HCT116 (cell line): ENCODE measurements at regions not wholly inside any gene's neighbourhood (a gene's known extent, or its start where the extent isn't known, plus 50 kb on each side); places are given as distances from the start of the nearest gene placed in this dataset.

Experiments used
- ATAC-seq: fragments of 200-7000 bp; cut with Tn5 transposase; 2 replicates; pipeline ENCODE4 v1.9.1; 2020; ENCODE audit warnings: mild to moderate bottlenecking, moderate library complexity
- BruUV-seq: library from RNA; stranded (reverse); fragments of 400-500 nt; replicated peaks from 2 replicates; lab custom pipeline; 2021; lab: Mats Ljungman, UMichigan
- CTCF ChIA-PET: fragments of 300-600 bp; sonication (Branson Sonifier 250); formaldehyde crosslinking; loops from one replicate; lab custom pipeline; 2021; ENCODE audit warnings: antibody characterized with exemption; lab: Charles Lee
- POLR2A ChIA-PET: fragments of 300-600, 350-600 bp; sonication (Branson Sonifier 250); formaldehyde crosslinking; loops from one replicate; lab custom pipeline; 2021; ENCODE audit warnings: antibody characterized with exemption; lab: Charles Lee
- RAD21 ChIA-PET, 2 experiments: fragments of 300-600 bp; sonication (Branson Sonifier 250); formaldehyde crosslinking; loops; one replicate each; lab custom pipeline; 2023; ENCODE audit warnings: low total read pairs in 2 of 2; ENCODE audit not compliant: uncharacterized antibody in 2 of 2, unreplicated experiment in 2 of 2, low non-redundant PET in 1 of 2; lab: Charles Lee
- DNase-seq: peaks from one replicate; pipeline ENCODE4 v3.0.0-alpha.2; 2010; ENCODE audit warnings: low read depth, low spot score
- H2AFZ ChIP-seq: fragments of 200-600 bp; shearing (Covaris generic), sonication (generic); 2 replicates; pipeline ENCODE4 v1.6.1; 2017; ENCODE audit warnings: low read depth, mixed run types, mixed read lengths, antibody characterized with exemption, low read length; ENCODE audit not compliant: poor library complexity, severe bottlenecking
- H3K27ac ChIP-seq: 2 replicates; pipeline ENCODE4 v1.5.1; 2012; ENCODE audit warnings: low read depth, low read length
- H3K27me3 ChIP-seq: fragments of 200-600 bp; sonication (generic); 2 replicates; pipeline ENCODE4 v1.6.1; 2016; ENCODE audit warnings: mixed run types, low read length, mixed read lengths; ENCODE audit not compliant: insufficient read depth
- H3K36me3 ChIP-seq, 2 experiments: fragments of 200-500 bp in 1 of 2; fragments of 200-600 bp in 1 of 2; sonication (Bioruptor generic) in 1 of 2; sonication (generic) in 1 of 2; 2 replicates each; pipeline versions ENCODE4 v1.5.1 to v1.6.1; 2014 to 2016; ENCODE audit warnings: low read length in 2 of 2, inconsistent platforms in 1 of 2, mixed read lengths in 1 of 2, mixed run types in 1 of 2; ENCODE audit not compliant: insufficient read depth in 2 of 2, control insufficient read depth in 1 of 2
- H3K4me1 ChIP-seq, 2 experiments: fragments of 200-600 bp in 1 of 2; sonication (generic) in 1 of 2; 2 replicates each; pipeline versions ENCODE4 v1.5.1 to v1.6.1; 2012 to 2017; ENCODE audit warnings: low read length in 2 of 2, inconsistent platforms in 1 of 2, mild to moderate bottlenecking in 1 of 2, mixed read lengths in 1 of 2, mixed run types in 1 of 2, moderate library complexity in 1 of 2; ENCODE audit not compliant: insufficient read depth in 2 of 2, control insufficient read depth in 1 of 2
- H3K4me2 ChIP-seq: fragments of 200-600 bp; sonication (generic); 2 replicates; pipeline ENCODE4 v1.6.1; 2017; ENCODE audit warnings: mixed run types, low read length, mixed read lengths
- H3K4me3 ChIP-seq, 2 experiments: fragments of 200-600 bp in 1 of 2; sonication (generic) in 1 of 2; replicated peaks in 1 of 2; 2 replicates each; pipeline ENCODE4 v1.5.1; 2011 to 2016; ENCODE audit warnings: low read length in 2 of 2, control low read depth in 1 of 2, low read depth in 1 of 2, mild to moderate bottlenecking in 1 of 2, mixed read lengths in 1 of 2, mixed run types in 1 of 2
- H3K79me2 ChIP-seq: fragments of 200-600 bp; sonication (generic); 2 replicates; pipeline ENCODE4 v1.6.1; 2017; ENCODE audit warnings: mild to moderate bottlenecking, mixed run types, low read length, moderate library complexity, mixed read lengths; ENCODE audit not compliant: insufficient read depth
- H3K9ac ChIP-seq: fragments of 200-600 bp; sonication (generic); 2 replicates; pipeline ENCODE4 v1.6.1; 2016; ENCODE audit warnings: low read length, mixed read lengths
- H3K9me2 ChIP-seq: fragments of 200-600 bp; sonication (generic), shearing (Covaris generic); 2 replicates; pipeline ENCODE4 v1.6.1; 2017; ENCODE audit warnings: mixed run types, mild to moderate bottlenecking, moderate library complexity; ENCODE audit not compliant: insufficient read depth
- H3K9me3 ChIP-seq, 2 experiments: fragments of 200-500 bp in 1 of 2; fragments of 200-600 bp in 1 of 2; sonication (Bioruptor generic) in 1 of 2; sonication (generic) in 1 of 2; 2 replicates each; pipeline ENCODE4 v1.6.1; 2014 to 2017; ENCODE audit warnings: low read length in 2 of 2, mixed read lengths in 2 of 2, inconsistent platforms in 1 of 2, low read depth in 1 of 2, mild to moderate bottlenecking in 1 of 2, mixed run types in 1 of 2, moderate library complexity in 1 of 2; ENCODE audit not compliant: control insufficient read depth in 1 of 2, insufficient read depth in 1 of 2
- H4K20me1 ChIP-seq: fragments of 200-600 bp; sonication (generic), shearing (Covaris generic); 2 replicates; pipeline ENCODE4 v1.6.1; 2017; ENCODE audit warnings: mixed run types, mild to moderate bottlenecking, moderate library complexity; ENCODE audit not compliant: insufficient read depth
- ATF3 ChIP-seq: IDR thresholded peaks from 2 replicates; pipeline ENCODE4 v1.6.1; 2012
- CBX3 ChIP-seq: IDR thresholded peaks from 2 replicates; pipeline ENCODE4 v1.6.1; 2012; ENCODE audit warnings: low read depth
- ELF1 ChIP-seq: IDR thresholded peaks from 2 replicates; pipeline ENCODE4 v1.6.1; 2012; ENCODE audit warnings: low read depth, borderline replicate concordance
- EZH2phosphoT487 ChIP-seq: fragments of 200-600 bp; IDR thresholded peaks from 2 replicates; pipeline ENCODE4 v1.6.1; 2018; ENCODE audit warnings: antibody characterized with exemption, borderline replicate concordance
- FOSL1 ChIP-seq: IDR thresholded peaks from 2 replicates; pipeline ENCODE4 v1.6.1; 2012; ENCODE audit warnings: low read depth
- MAX ChIP-seq: IDR thresholded peaks from 2 replicates; pipeline ENCODE4 v1.6.1; 2012
- POLR2A ChIP-seq: IDR thresholded peaks from 2 replicates; pipeline ENCODE4 v1.7.0; 2011; ENCODE audit warnings: borderline replicate concordance; ENCODE audit not compliant: insufficient read depth, insufficient read length; ENCODE audit errors: extremely low read depth
- POLR2AphosphoS5 ChIP-seq: IDR thresholded peaks from 2 replicates; pipeline ENCODE4 v1.6.1; 2011; ENCODE audit warnings: mild to moderate bottlenecking, low read depth, low read length, moderate library complexity
- SIN3A ChIP-seq: IDR thresholded peaks from 2 replicates; pipeline ENCODE4 v1.6.1; 2012; ENCODE audit warnings: low read depth
- SP1 ChIP-seq: IDR thresholded peaks from 2 replicates; pipeline ENCODE4 v1.6.1; 2012; ENCODE audit warnings: low read depth
- SRF ChIP-seq: IDR thresholded peaks from 2 replicates; pipeline ENCODE4 v1.6.1; 2012; ENCODE audit warnings: low read depth
- YY1 ChIP-seq: IDR thresholded peaks from 2 replicates; pipeline ENCODE4 v1.6.1; 2011; ENCODE audit warnings: low read length, low read depth, moderate library complexity, mild to moderate bottlenecking; ENCODE audit not compliant: insufficient replicate concordance; ENCODE audit errors: extremely low read depth
- ZBTB33 ChIP-seq: IDR thresholded peaks from 2 replicates; pipeline ENCODE4 v1.6.1; 2011; ENCODE audit warnings: mild to moderate bottlenecking, low read length, moderate library complexity; ENCODE audit not compliant: insufficient replicate concordance; ENCODE audit errors: extremely low read depth
- intact Hi-C: fragments of 100-400 bp; cut with micrococcal nuclease; formaldehyde crosslinking; loops from 2 replicates; pipeline ENCODE4 v1.10.0; 2022

- no TSS peak for BruUV-seq
- H3K4me1 ChIP-seq: no peaks in the 10 kb centered on the region
- H3K36me3 ChIP-seq: no peaks in the 10 kb centered on the region
- no peak for ATAC-seq
- H3K9ac ChIP-seq: no peak overlapping the region
- H3K27me3 ChIP-seq: no peaks in the 10 kb centered on the region
- no peak overlapping the region for H3K4me2 ChIP-seq
- RAD21 ChIA-PET: no interaction called here
- H3K4me3 ChIP-seq: no peak overlapping the region
- H3K27ac ChIP-seq: no peak overlapping the region
- H3K9me2 ChIP-seq: no peaks in the 10 kb centered on the region
- intact Hi-C loops: no loop called here
- no peaks in the 10 kb centered on the region for H4K20me1 ChIP-seq
- H3K9me3 ChIP-seq: no peaks in the 10 kb centered on the region
- DNase-seq: no peak
- TF ChIP-seq ZBTB33 (no peak), POLR2A (no peak), POLR2AphosphoS5 (no peak), FOSL1 (no peak), YY1 (no peak), CBX3 (no peak), SP1 (no peak), MAX (no peak), SRF (no peak), ELF1 (no peak), EZH2phosphoT487 (no peak), SIN3A (no peak), ATF3 (no peak)
- TF ChIP-seq, all 23 proteins: peak for 0
- Histone ChIP-seq H2AFZ (no peak overlapping the region), H3K79me2 (no peaks in the 10 kb centered on the region)
- ChIA-PET POLR2A (no interaction called here), CTCF (no interaction called here)
Observed at GRCh38 chr17:72307836-72308235, 187.0 kb downstream of the SOX9 start.
